HEK293T (cell line): ENCODE measurements at regions not wholly inside any gene's neighbourhood (a gene's known extent, or its start where the extent isn't known, plus 50 kb on each side); places are given as distances from the start of the nearest gene placed in this dataset.

Experiments
- CTCF ChIA-PET: fragments of 350-600 bp; formaldehyde crosslinking; extraction: SDS; loops from one replicate; lab custom pipeline; 2021; ENCODE audit warnings: antibody characterized with exemption, inconsistent platforms; lab: Yijun Ruan, JAX
- POLR2A ChIA-PET: fragments of 350-600 bp; formaldehyde crosslinking; extraction: SDS; loops from one replicate; lab custom pipeline; 2020; ENCODE audit warnings: antibody characterized with exemption, inconsistent platforms; lab: Yijun Ruan, JAX
- DNase-seq: peaks from one replicate; pipeline ENCODE4 v3.0.0; 2012; ENCODE audit warnings: mixed read lengths; ENCODE audit errors: extremely low spot score
- ARNT ChIP-seq: fragments of 450-650 bp; IDR thresholded peaks from 2 replicates; pipeline ENCODE4 v1.6.1; 2017; ENCODE audit warnings: mild to moderate bottlenecking
- BHLHE40 ChIP-seq: fragments of 450-650 bp; IDR thresholded peaks from 2 replicates; pipeline ENCODE4 v1.6.1; 2016; ENCODE audit warnings: mild to moderate bottlenecking, moderate library complexity, borderline replicate concordance
- CTBP1 ChIP-seq: fragments of 450-650 bp; IDR thresholded peaks from 2 replicates; pipeline ENCODE4 v1.6.1; 2016; ENCODE audit warnings: borderline replicate concordance
- ELF4 ChIP-seq: fragments of 450-650 bp; IDR thresholded peaks from 2 replicates; pipeline ENCODE4 v1.6.1; 2017; ENCODE audit warnings: antibody characterized with exemption
- FOXA1 ChIP-seq: fragments of 450-650 bp; IDR thresholded peaks from 2 replicates; pipeline ENCODE4 v1.6.1; 2016; ENCODE audit warnings: mild to moderate bottlenecking
- FOXK2 ChIP-seq: fragments of 450-650 bp; IDR thresholded peaks from 2 replicates; pipeline ENCODE4 v1.6.1; 2016; ENCODE audit warnings: mild to moderate bottlenecking
- FOXM1 ChIP-seq: fragments of 450-650 bp; IDR thresholded peaks from 2 replicates; pipeline ENCODE4 v1.6.1; 2017; ENCODE audit warnings: mild to moderate bottlenecking, borderline replicate concordance
- HDGF ChIP-seq: fragments of 450-650 bp; IDR thresholded peaks from 2 replicates; pipeline ENCODE4 v1.6.1; 2017; ENCODE audit warnings: antibody characterized with exemption, borderline replicate concordance
- L3MBTL2 ChIP-seq: fragments of 450-650 bp; conservative IDR thresholded peaks from 2 replicates; pipeline ENCODE4 v1.6.1; 2016; ENCODE audit warnings: mild to moderate bottlenecking
- LEF1 ChIP-seq: fragments of 450-650 bp; IDR thresholded peaks from 2 replicates; pipeline ENCODE4 v1.6.1; 2017; ENCODE audit warnings: mild to moderate bottlenecking, borderline replicate concordance
- NFRKB ChIP-seq: fragments of 450-650 bp; IDR thresholded peaks from 2 replicates; pipeline ENCODE4 v1.6.1; 2016; ENCODE audit warnings: mild to moderate bottlenecking, moderate library complexity
- SP1 ChIP-seq: fragments of 450-650 bp; IDR thresholded peaks from 2 replicates; pipeline ENCODE4 v1.6.1; 2017
- SUZ12 ChIP-seq: fragments of 450-650 bp; IDR thresholded peaks from 2 replicates; pipeline ENCODE4 v1.6.1; 2016; ENCODE audit warnings: mild to moderate bottlenecking
- TARDBP ChIP-seq: fragments of 450-650 bp; IDR thresholded peaks from 2 replicates; pipeline ENCODE4 v1.6.1; 2016
- ZNF384 ChIP-seq: fragments of 450-650 bp; IDR thresholded peaks from 2 replicates; pipeline ENCODE4 v1.6.1; 2016
- TF ChIP-seq, protein P1 (sequence below): fragments of 450-650 bp; IDR thresholded peaks from 2 replicates; pipeline ENCODE4 v1.6.1; 2016

DNA sequence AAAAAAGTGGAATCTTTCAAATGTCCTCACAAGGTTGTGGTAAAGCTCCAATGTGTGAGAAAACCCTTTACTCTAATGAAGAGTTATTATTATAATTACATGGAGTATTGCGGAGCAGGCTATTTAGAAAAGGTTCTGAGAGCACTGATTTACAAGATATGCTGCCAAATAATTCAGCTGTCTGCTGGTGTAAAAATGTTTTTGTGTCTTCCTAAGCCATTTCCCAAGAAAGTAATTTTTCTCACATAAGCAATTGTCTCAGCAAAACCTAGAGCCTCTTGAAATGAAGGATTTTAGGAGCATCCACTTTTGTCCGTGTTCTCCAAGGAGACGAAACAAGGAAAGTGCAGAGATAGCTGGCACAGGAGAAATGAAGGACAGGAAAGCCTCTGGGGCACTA, 229.6 kb upstream of the STARD13 start:
- CTCF ChIA-PET = no interaction called here
- TF ChIP-seq, protein P1, sequence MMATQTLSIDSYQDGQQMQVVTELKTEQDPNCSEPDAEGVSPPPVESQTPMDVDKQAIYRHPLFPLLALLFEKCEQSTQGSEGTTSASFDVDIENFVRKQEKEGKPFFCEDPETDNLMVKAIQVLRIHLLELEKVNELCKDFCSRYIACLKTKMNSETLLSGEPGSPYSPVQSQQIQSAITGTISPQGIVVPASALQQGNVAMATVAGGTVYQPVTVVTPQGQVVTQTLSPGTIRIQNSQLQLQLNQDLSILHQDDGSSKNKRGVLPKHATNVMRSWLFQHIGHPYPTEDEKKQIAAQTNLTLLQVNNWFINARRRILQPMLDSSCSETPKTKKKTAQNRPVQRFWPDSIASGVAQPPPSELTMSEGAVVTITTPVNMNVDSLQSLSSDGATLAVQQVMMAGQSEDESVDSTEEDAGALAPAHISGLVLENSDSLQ = no peak
- no peak for DNase-seq
- POLR2A ChIA-PET = no interaction called here

DNA sequence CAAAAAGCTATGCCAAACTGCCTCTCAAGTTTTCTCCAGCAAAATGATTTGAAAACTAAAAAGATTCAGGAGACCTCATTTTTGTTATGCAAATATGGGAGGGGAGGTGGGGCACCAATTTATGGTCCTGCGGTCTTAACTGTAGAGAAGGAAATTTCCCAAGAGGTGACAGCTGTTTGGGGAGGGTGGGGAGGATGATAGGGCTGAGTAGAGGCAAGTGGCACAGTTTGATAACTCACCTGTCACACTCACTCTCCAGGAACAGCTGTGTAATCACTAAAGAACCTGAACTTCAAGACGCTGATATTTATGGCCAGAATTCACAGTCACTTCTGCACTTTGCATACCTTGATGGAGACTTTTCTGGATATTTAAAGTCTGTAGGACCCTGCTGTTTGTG, 232.9 kb upstream of the STARD13 start:
- TF ChIP-seq FOXK2 (no peak), NFRKB (no peak), SUZ12 (no peak), LEF1 (no peak), FOXM1 (no peak), ELF4 (no peak), L3MBTL2 (no peak), HDGF (no peak), TARDBP (no peak), BHLHE40 (no peak), ARNT (no peak), FOXA1 (no peak), ZNF384 (no peak)
- TF ChIP-seq, protein P1 = no peak
- DNase-seq = no peak
- ChIA-PET CTCF (no interaction called here), POLR2A (no interaction called here)

DNA sequence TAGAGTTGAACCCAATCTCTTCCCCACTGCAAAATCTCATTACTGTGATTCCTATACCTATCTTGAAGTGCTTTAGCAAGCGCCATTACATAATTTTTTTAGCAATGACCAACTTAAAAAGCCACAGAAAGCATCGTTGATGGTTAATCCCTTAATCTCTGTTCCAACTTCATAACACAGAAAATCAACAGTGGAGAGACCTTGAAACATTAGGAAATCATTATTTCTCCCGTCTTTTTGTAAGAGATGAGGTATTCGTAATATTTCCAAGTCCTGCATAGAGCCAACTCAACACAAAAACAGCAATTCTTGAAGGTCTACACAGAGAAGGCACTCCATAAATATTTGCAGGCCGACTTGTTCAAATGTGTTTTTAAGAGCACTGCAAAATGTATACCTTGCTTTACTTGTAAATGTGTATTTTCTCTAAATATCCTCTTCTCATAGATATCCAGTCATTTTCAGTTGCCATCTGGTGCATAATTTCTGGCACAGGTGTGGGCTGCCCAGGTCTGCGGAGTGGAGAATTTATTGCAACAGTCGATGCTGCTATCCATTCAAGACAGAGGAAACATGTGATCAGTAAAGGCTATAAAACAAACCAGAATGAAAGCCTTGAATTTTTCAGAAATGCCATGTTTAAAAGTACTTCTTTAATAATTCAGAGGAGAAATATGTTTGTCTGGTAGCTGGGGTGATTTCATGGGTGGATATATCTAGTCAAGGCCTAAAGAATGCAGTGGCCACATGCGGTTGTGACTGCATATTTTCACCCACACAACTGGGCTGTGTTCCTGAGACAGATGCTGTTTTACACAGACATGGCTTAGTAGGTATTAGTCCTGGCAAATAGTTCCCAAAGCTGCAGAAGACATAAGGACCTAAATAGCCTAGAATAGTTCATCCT, 234.3 kb upstream of the STARD13 start:
- no peak for DNase-seq
- TF ChIP-seq FOXM1 (no peak), ARNT (no peak), FOXK2 (no peak), LEF1 (no peak), L3MBTL2 (no peak), HDGF (no peak), SUZ12 (no peak), ELF4 (no peak), TARDBP (no peak), BHLHE40 (no peak), FOXA1 (no peak), CTBP1 (no peak), SP1 (no peak)
- TF ChIP-seq, protein P1 = no peak
- POLR2A ChIA-PET = no interaction called here
- CTCF ChIA-PET = no interaction called here

DNA sequence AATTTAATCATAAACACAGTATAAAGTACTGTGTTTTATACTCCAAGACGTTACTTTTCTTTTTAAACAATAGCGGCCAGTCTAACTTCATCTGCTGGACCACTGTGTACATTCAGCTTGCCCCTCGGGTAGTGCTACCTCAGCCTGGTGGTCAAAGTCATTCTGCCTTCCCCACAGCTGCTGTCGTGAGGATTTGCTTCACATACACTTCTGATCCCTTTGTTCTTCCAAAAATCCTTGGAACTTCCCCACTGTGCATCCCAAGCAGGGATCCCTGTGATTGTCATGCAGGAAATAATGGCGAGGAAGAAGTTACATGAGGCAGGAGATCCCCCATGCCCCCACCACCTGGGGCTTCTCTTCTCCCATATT, 234.9 kb upstream of the STARD13 start:
- POLR2A ChIA-PET = no interaction called here
- TF ChIP-seq BHLHE40 (no peak), ELF4 (no peak), SUZ12 (no peak), CTBP1 (no peak), FOXM1 (no peak), NFRKB (no peak), FOXA1 (no peak), HDGF (no peak), ARNT (no peak), L3MBTL2 (no peak), FOXK2 (no peak), TARDBP (no peak), LEF1 (no peak)
- TF ChIP-seq, protein P1 = no peak
- CTCF ChIA-PET = no interaction called here
- no peak for DNase-seq

DNA sequence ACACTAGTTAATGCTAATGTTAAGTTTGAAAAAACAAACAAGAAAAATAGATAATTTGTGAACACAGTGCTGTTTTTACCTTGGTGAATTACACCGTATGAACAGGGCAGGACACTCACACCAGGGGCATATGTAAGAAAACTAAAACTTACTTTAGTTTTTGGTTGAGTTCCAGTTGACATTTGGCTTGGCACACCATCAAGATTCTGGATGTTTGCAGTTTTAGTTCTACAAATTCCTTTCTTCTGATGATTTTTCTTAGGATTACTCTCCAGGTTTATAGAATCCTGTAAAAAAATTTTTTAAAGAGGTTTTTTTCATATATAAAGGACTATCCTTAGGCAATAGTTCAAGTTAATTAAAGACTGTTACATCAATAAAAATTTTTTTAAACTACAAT, 238.5 kb upstream of the STARD13 start:
- TF ChIP-seq, protein P1 = no peak
- TF ChIP-seq ZNF384 (no peak), FOXK2 (no peak), L3MBTL2 (no peak), ELF4 (no peak), NFRKB (no peak), LEF1 (no peak), FOXM1 (no peak), BHLHE40 (no peak), ARNT (no peak), HDGF (no peak), FOXA1 (no peak), SUZ12 (no peak)
- DNase-seq = no peak
- ChIA-PET CTCF (no interaction called here), POLR2A (no interaction called here)
